K562 (cell line): ENCODE measurements at regions not wholly inside any gene's neighbourhood (a gene's known extent, or its start where the extent isn't known, plus 50 kb on each side); places are given as distances from the start of the nearest gene placed in this dataset.

Experiments
- ATAC-seq: fragments of 200-7000 bp; cut with Tn5 transposase; 3 replicates; pipeline ENCODE4 v1.9.1; 2020; ENCODE audit warnings: moderate library complexity
- BruUV-seq: library from RNA; stranded (reverse); fragments of 400-500 nt; replicated peaks from 2 replicates; lab custom pipeline; 2021; lab: Mats Ljungman, UMichigan
- CTCF ChIA-PET: fragments of 300-600 bp; formaldehyde crosslinking; extraction: SDS; loops from one replicate; lab custom pipeline; 2021; ENCODE audit warnings: low intra/inter-chr PET ratio; lab: Yijun Ruan, JAX
- POLR2A ChIA-PET: fragments of 300-600, 350-650 bp; sonication (Branson Sonifier 250); formaldehyde crosslinking; extraction: SDS; loops from one replicate; lab custom pipeline; 2021; ENCODE audit warnings: antibody characterized with exemption, inconsistent platforms; lab: Yijun Ruan, JAX
- DNase-seq, 4 experiments: peaks; one replicate each; pipeline versions ENCODE4 v3.0.0 to v3.0.0-alpha.2; 2011 to 2018; ENCODE audit warnings: low spot score in 3 of 4, mixed read lengths in 3 of 4; ENCODE audit errors: extremely low read depth in 1 of 4
- FAIRE-seq: peaks from 2 replicates; lab custom pipeline; 2011; peaks lifted over from hg19 to GRCh38; lab: Jason Lieb, UNC
- H2AFZ ChIP-seq: 2 replicates; pipeline ENCODE4 v1.6.0; 2011; ENCODE audit warnings: low read depth, low read length, control low read depth, inconsistent platforms
- H3K27ac ChIP-seq: fragments of 200-600 bp; 3 replicates; pipeline ENCODE4 v1.8.0; 2011; ENCODE audit warnings: low read depth, mild to moderate bottlenecking, control low read depth, inconsistent platforms, low read length, moderate library complexity, mixed read lengths; ENCODE audit errors: extremely low read depth
- H3K27me3 ChIP-seq, 2 experiments: fragments of 300-600 bp in 1 of 2; 2 replicates in 1 of 2; 3 replicates in 1 of 2; pipeline versions ENCODE4 v1.6.0 to v1.8.0; 2011; ENCODE audit warnings: inconsistent platforms in 2 of 2, low read length in 2 of 2, mild to moderate bottlenecking in 1 of 2, mixed read lengths in 1 of 2, moderate library complexity in 1 of 2; ENCODE audit not compliant: control insufficient read depth in 2 of 2, insufficient read depth in 2 of 2
- H3K36me3 ChIP-seq: fragments of 300-600 bp; 3 replicates; pipeline ENCODE4 v1.8.0; 2011; ENCODE audit warnings: mild to moderate bottlenecking, low read length, inconsistent platforms; ENCODE audit not compliant: control insufficient read depth, insufficient read depth
- H3K4me1 ChIP-seq, 2 experiments: fragments of 200-600 bp in 1 of 2; replicated peaks in 1 of 2; 2 replicates in 1 of 2; 3 replicates in 1 of 2; pipeline versions ENCODE4 v1.5.1 to v1.8.0; 2011; ENCODE audit warnings: inconsistent platforms in 2 of 2, low read length in 2 of 2, mild to moderate bottlenecking in 1 of 2, mixed read lengths in 1 of 2, moderate library complexity in 1 of 2; ENCODE audit not compliant: control insufficient read depth in 2 of 2, insufficient read depth in 2 of 2
- H3K4me2 ChIP-seq: 2 replicates; pipeline ENCODE4 v1.6.1; 2011; ENCODE audit warnings: low read length, control low read depth, inconsistent platforms, mixed read lengths; ENCODE audit not compliant: insufficient read depth
- H3K4me3 ChIP-seq: fragments of 200-600 bp; sonication (generic), shearing (Covaris generic); 2 replicates; pipeline ENCODE4 v1.5.1; 2016; ENCODE audit warnings: control low read depth, inconsistent platforms
- H3K79me2 ChIP-seq: fragments of 200-600 bp; 3 replicates; pipeline ENCODE4 v1.8.0; 2011; ENCODE audit warnings: low read length, inconsistent platforms; ENCODE audit not compliant: control insufficient read depth, insufficient read depth
- H3K9ac ChIP-seq, 2 experiments: 2 replicates each; pipeline versions ENCODE4 v1.6.0 to v1.6.1; 2011; ENCODE audit warnings: low read depth in 2 of 2, low read length in 2 of 2, control low read depth in 1 of 2, inconsistent platforms in 1 of 2, mild to moderate bottlenecking in 1 of 2, mixed read lengths in 1 of 2; ENCODE audit not compliant: insufficient read depth in 1 of 2
- H3K9me1 ChIP-seq: one replicate; pipeline ENCODE4 v1.6.0; 2011; ENCODE audit warnings: inconsistent platforms, mild to moderate bottlenecking, low read length, moderate library complexity; ENCODE audit not compliant: control insufficient read depth, insufficient read depth
- H3K9me3 ChIP-seq: replicated peaks from 2 replicates; pipeline ENCODE4 v1.5.1; 2011; ENCODE audit warnings: low read depth, low read length, inconsistent platforms; ENCODE audit not compliant: control insufficient read depth, insufficient read depth
- H4K20me1 ChIP-seq: replicated peaks from 2 replicates; pipeline ENCODE4 v1.6.1; 2011; ENCODE audit warnings: low read length, inconsistent platforms, mixed read lengths; ENCODE audit not compliant: control insufficient read depth, insufficient read depth
- FOXA1 ChIP-seq: fragments of 450-650 bp; IDR thresholded peaks from 2 replicates; pipeline ENCODE4 v1.6.1; 2016; ENCODE audit warnings: mild to moderate bottlenecking, borderline replicate concordance
- HNRNPL ChIP-seq: fragments of 200-400 bp; formaldehyde crosslinking; IDR thresholded peaks from 2 replicates; pipeline ENCODE4 v1.6.1; 2017; ENCODE audit warnings: low read depth, mild to moderate bottlenecking, low read length
- MYNN ChIP-seq, 2 experiments: sonication (generic); formaldehyde crosslinking in 1 of 2; IDR thresholded peaks; 2 replicates each; pipeline versions ENCODE4 v1.5.0 to v1.6.1; 2016 to 2020; ENCODE audit warnings: antibody characterized with exemption in 1 of 2, missing genetic modification reagents in 1 of 2
- POLR2AphosphoS2 ChIP-seq: IDR thresholded peaks from 2 replicates; pipeline ENCODE4 v1.6.1; 2012; ENCODE audit warnings: low read length, improper control_type of control experiment
- SIRT6 ChIP-seq: IDR thresholded peaks from one replicate; pipeline ENCODE4 v1.6.1; 2012; ENCODE audit warnings: low read depth, mild to moderate bottlenecking, control low read depth, inconsistent platforms, low read length, moderate library complexity
- SRSF9 ChIP-seq: fragments of 200-400 bp; formaldehyde crosslinking; IDR thresholded peaks from 2 replicates; pipeline ENCODE4 v1.6.1; 2017; ENCODE audit warnings: low read depth, low read length, borderline replicate concordance
- WGBS: fragments of 100-300 bp; shearing (Covaris generic); methylation state at CpG from one replicate; pipeline ENCODE4 v1.1.6; 2016; ENCODE audit warnings: low coverage, mixed read lengths; ENCODE audit not compliant: insufficient coverage; ENCODE audit errors: missing lambda C conversion rate; 5-methylcytosine and 5-hydroxymethylcytosine counted together
- in situ Hi-C: fragments of 300-500 bp; cut with MboI; formaldehyde crosslinking; loops from 4 replicates; pipeline ENCODE4 v1.15.0; 2018; ENCODE audit warnings: inconsistent platforms, mixed read lengths
- intact Hi-C: fragments of 100-400 bp; cut with micrococcal nuclease; formaldehyde crosslinking; loops from 2 replicates; pipeline ENCODE4 v1.14.2; 2022

DNA sequence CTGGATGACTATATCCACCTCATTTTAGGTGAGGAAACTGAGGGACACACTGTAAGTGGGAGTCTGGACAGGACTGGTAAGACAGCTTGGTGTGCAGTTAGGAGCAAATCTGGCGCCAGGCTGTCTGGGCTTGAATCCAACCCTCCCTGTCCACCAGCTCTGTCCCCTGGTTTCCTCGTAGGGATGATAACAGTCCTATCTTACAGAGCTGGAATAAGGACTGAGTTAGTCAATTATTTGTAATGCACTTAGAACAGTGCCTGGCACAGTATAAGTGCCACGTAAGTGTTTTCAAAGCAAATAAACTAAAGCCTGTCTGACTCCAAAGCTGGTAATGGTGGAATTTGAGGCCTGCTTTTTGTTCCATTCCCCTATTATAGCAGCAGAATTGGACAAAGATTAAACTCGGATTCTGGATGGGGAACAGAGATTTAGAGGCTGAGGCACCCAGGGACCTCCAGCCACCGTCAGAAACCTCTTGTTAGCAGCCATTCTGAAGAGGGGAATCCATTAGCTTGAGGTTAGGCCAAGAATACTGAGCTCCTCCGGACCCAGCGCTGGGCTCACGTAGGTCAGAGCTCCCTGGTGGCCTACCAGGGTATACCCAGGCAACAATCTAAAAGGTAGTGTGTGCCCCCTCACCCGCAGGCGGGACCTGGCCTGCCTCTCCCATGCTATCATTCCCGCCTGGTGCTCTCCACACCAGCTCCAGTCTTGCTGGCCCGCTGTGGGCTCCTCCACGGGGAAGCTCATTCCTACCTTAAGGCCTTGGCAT, 102.1 kb downstream of the UCHL1 start:
- H3K36me3 ChIP-seq: no peaks in the 10 kb centered on the region
- ATAC-seq (peak; percentile 54; the same call in 1 of the 3 replicates), FAIRE-seq (no peak), DNase-seq (no peak)
- peaks cover 0 to 13% of the 10 kb centered on the region in 2 experiments; a peak in 2 of 5 replicates for H3K4me1 ChIP-seq
- 2% methylated on average over 13 of the region's 13 CpGs for WGBS
- BruUV-seq: no TSS peak
- H3K9me1 ChIP-seq: no peaks in the 10 kb centered on the region
- no peaks in the 10 kb centered on the region for H4K20me1 ChIP-seq
- H3K79me2 ChIP-seq: no peaks in the 10 kb centered on the region
- no peak overlapping the region for H3K27ac ChIP-seq
- H3K27me3 ChIP-seq: peaks cover 3 to 30% of the 10 kb centered on the region in 2 experiments; a peak in 4 of 5 replicates
- intact Hi-C loops (no loop called here), in situ Hi-C loops (no loop called here)
- no peaks in the 10 kb centered on the region for H3K9me3 ChIP-seq
- TF ChIP-seq HNRNPL: no peak
- TF ChIP-seq FOXA1: no peak
- no peak for TF ChIP-seq POLR2AphosphoS2
- no peak for TF ChIP-seq SRSF9
- H3K9ac ChIP-seq: no peak overlapping the region
- H2AFZ ChIP-seq: no peak overlapping the region
- POLR2A ChIA-PET: interaction anchor here (0.7 to 1.2 kb wide), 2 partner anchors 8 to 136 kb away, joined by 3 to 4 read pairs; no protein-coding TSS in a partner anchor
- CTCF ChIA-PET: no interaction called here
- H3K4me3 ChIP-seq: no peak overlapping the region
- H3K4me2 ChIP-seq: no peak overlapping the region

- ChIA-PET POLR2A (interaction anchor here (0.7 to 1.2 kb wide), 2 partner anchors 9 to 136 kb away, joined by 3 to 4 read pairs; no protein-coding TSS in a partner anchor), CTCF (no interaction called here)
- no peaks in the 10 kb centered on the region for H4K20me1 ChIP-seq
- H3K79me2 ChIP-seq: no peaks in the 10 kb centered on the region
- DNase-seq: no peak
- WGBS: 3% methylated on average over 5 of the region's 5 CpGs
- in situ Hi-C loops (no loop called here), intact Hi-C loops (no loop called here)
- no peaks in the 10 kb centered on the region for H3K9me1 ChIP-seq
- BruUV-seq: no TSS peak
- no peak overlapping the region for H3K4me2 ChIP-seq
- H3K9me3 ChIP-seq: no peaks in the 10 kb centered on the region
- no peak for FAIRE-seq
- no peak for TF ChIP-seq SIRT6
- TF ChIP-seq MYNN (IDR thresholded peaks at IDR 0.05): no peak
- TF ChIP-seq MYNN (CRISPR knock-in tag; IDR thresholded peaks at IDR 0.05): no peak
- H3K27me3 ChIP-seq: peaks cover 3 to 30% of the 10 kb centered on the region in 2 experiments; a peak in 4 of 5 replicates
- H3K4me3 ChIP-seq: no peak overlapping the region
- no peak overlapping the region for H3K9ac ChIP-seq
- H2AFZ ChIP-seq: no peak overlapping the region
- H3K4me1 ChIP-seq: peaks cover 0 to 13% of the 10 kb centered on the region in 2 experiments; a peak in 2 of 5 replicates
- no peak overlapping the region for H3K27ac ChIP-seq
- no peak for ATAC-seq
- no peaks in the 10 kb centered on the region for H3K36me3 ChIP-seq
Measured at GRCh38 chr4:41359422-41359775, 102.7 kb downstream of the UCHL1 start.
